GM21390 (cell line): ENCODE measurements at regions not wholly inside any gene's neighbourhood (a gene's known extent, or its start where the extent isn't known, plus 50 kb on each side); places are given as distances from the start of the nearest gene placed in this dataset.
"Not testable (repeated sequence)": the region's sequence is repeated elsewhere in the genome, so short reads cannot be mapped to it uniquely, and the experiment has no call there.

ENCODE experiments used
- ATAC-seq: cut with Tn5 transposase; IDR thresholded peaks from one replicate; pipeline ENCODE4 v1.9.1; 2021; ENCODE audit not compliant: unreplicated experiment

DNA sequence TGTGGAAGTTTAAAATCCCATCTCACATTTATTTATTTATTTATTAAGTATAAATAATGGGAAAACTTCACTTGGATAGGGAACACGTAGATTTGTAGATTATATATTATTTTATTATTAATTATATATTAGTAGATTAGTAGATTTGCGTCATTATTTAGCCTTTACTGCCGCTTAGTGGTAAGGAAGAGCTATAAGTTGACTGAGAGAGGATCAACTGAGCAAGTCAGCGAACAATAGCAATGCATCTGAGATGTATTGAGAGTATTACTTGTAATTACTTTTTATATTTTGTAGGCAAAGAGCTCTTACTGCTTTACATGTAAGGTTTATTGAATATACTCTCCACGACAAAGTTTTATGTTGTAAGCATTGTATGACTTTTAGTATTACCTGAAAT is 244.5 kb upstream of the ANKRD30A start:
- ATAC-seq, result no peak

- peak; percentile 92 for ATAC-seq
Observed at GRCh38 chr10:36872702-36873393, 252.6 kb upstream of the ANKRD30A start.

GRCh38 chr10:36840788-36841187 is 284.6 kb upstream of the ANKRD30A start:
- ATAC-seq, result no peak

GRCh38 chr10:36837416-36837815 is 288.0 kb upstream of the ANKRD30A start:
- ATAC-seq, result no peak

DNA sequence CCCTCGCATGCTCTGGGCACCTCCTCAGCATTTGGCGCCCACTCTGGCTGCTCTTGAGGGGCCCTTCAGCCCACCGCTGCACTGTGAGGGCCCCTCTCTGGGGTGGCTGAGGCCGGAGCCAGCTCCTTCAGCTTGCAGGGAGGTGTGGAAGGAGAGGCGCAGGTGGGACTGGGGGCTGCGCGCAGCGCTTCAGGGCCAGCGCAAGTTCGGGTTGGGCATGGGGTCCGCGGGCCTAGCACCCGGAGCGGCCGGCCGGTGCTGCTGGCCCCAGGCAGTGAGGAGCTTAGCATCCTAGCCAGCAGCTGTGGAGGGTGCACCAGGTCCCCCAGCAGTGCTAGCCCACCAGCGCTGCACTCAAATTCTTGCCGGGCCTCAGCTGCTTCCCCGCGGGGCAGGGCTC is 305.6 kb upstream of the ANKRD30A start:
- ATAC-seq, result no peak

- ATAC-seq, result no peak
Observed at GRCh38 chr10:36817898-36818297, 307.5 kb upstream of the ANKRD30A start.

- ATAC-seq, result no peak
Observed at GRCh38 chr10:36808625-36809362, 316.6 kb upstream of the ANKRD30A start.

- no peak for ATAC-seq
Observed at GRCh38 chr10:36803229-36803628, 322.2 kb upstream of the ANKRD30A start.

DNA sequence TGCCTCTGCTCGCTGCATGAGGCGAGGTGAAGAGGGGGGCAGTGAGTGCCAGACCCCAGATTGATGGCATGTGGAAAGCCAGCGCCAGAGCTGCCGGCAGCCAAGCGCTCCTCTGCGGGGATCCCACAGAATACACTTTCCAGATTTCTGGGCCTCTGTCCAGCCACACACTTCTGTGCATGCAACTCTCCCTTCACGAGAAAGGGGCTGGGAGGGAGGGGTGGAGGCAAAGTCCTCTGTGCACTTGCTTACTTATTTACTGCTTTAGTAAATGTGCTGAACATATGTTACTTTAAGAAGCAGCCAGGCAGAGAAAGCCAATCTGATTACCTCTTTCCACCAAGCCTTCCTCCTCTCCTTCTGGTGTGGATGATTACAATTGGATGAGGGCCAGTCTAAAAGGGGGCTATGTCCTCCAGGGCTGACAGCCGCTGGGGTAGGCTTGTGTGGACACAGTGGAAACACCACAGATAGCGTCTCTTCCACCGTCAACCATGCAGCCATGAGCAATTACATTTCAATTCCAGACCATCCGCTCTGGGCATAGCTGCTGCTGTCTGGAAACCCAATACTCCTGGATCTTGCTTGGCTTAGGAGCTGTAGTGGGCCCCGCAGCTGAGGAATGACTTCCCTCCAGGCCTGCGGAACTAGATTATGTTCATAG is 322.8 kb upstream of the ANKRD30A start:
- ATAC-seq, result no peak

- no peak for ATAC-seq
Observed at GRCh38 chr10:36801660-36802059, 323.7 kb upstream of the ANKRD30A start.

DNA sequence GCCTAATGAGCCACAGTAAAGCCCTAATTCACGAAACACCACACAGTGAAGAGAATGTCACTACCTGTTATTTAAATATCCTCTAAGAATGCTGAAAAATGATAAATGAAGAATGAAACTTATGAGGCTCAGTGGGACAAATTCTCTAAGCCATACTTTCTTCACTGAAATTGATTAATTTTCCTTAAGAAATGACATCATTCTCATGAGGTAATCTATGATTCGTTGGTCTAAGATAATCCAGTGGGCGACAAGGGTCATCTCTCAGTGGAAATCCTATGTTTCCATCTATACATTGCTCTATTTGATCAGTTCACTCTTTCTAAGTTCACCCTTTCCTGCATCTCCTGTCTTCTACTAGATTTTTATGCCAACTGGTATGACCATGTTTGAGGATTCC is 330.4 kb upstream of the ANKRD30A start:
- ATAC-seq, result no peak

DNA sequence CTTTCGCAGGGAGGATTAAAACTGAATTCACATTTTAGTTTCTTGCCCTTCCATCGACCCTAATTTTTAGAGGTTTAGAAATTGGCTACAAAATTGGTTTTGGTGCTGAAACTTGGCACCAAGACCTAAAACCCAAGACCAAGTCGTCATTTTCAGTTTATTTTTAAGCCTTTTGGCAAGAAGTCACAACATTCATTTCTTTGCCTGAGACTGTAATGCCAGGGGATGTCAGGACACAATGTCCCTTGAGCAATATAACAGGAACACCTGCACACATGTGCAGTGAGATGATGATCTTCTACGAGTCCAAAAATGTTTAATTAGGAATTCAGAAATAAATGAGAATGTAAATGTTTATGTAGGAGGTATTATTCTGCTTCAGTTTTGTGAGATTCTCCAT is 335.4 kb upstream of the ANKRD30A start:
- ATAC-seq, result no peak

GRCh38 chr10:36788152-36788551 is 337.2 kb upstream of the ANKRD30A start:
- no peak for ATAC-seq

GRCh38 chr10:36783400-36783799 is 342.0 kb upstream of the ANKRD30A start:
- no peak for ATAC-seq

DNA sequence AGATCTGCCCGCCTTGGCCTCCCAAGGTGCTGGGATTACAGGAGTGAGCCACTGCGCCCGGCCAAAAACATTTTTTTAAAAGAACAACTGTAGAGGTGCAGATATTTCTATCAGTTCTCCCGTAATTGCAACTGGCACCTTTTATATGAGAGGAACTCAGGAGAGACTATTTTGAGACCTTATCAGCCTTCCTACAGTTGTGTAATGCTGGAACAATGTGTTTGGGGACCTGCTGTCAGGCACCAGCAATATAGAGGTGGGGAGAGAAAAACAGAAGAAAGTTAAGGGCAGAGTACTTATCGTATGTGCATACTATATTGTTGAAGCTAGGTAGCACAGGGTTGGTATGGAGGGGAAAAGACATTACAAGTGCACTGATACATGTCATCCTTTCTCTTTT is 343.8 kb upstream of the ANKRD30A start:
- ATAC-seq, result no peak

DNA sequence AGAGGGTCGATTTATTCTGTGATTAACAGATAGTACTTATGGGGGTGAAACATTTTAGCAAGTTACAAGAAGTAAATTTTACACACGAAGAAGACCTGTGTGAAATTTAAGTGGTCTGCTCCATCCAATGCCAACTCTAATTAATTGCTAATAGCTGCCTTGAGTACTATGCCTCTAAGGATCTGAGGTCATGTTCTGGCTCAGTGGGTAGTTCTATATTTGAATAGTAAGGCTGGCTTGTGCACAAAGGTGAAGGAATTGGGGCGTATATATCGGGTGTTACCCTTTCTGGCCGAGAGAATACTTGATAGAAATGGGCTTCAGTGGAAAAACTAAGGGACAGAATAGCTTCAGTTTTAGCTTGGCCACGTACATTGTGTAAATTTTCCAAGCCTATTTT is 345.2 kb upstream of the ANKRD30A start:
- ATAC-seq, result no peak

DNA sequence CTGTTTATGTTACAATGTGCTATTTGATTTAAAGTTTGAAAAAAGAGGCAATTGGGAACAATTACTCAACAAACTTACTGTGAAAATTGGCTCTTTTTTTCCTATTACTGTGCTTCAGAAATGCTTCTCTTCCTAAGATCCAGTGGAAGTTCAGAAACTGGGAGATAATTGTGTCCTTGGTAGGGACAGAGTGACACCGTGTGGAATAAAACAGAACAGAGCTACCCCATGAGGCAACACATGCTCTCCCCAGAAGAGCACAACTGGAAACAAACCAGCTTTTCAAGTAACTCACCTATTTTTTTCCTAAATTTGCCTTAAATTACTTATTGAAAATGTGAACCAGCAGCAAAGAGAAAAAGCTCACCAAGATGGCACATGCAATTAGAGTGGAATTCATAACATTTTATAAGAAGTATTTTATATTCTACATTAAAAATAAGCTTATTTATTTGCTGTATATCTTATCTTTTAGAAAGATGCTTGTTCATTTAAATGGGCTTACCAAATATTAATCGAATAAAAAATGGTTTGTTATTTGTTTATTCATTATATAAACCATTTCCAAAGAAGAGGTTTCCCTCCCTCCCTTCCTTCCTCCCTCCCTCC is 346.1 kb upstream of the ANKRD30A start:
- ATAC-seq, result no peak

- no peak for ATAC-seq
Observed at GRCh38 chr10:36778651-36779050, 346.7 kb upstream of the ANKRD30A start.

- no peak for ATAC-seq
Observed at GRCh38 chr10:36773652-36774051, 351.7 kb upstream of the ANKRD30A start.

DNA sequence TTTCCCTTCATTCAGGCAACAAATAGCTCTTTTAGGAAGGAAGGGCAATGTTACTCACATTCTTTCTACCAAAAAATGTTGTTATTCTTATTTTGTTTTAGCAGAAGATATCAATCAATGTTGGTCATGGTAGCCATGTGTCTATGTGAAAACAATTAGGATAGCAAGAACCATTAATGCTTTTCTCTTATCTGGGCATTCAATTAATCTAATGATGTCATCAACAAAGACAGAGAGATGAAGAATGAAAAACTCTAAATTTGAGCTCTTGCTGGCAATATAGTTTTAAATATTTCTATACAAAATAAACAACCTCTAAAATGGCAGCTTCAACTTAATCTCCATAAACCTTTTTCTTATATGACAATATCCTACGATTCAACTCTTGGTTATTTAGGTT is 353.7 kb upstream of the ANKRD30A start:
- no peak for ATAC-seq

- ATAC-seq, result not testable (repeated sequence)
Observed at GRCh38 chr10:36769741-36770140, 355.7 kb upstream of the ANKRD30A start.

GRCh38 chr10:36766940-36767339 is 358.5 kb upstream of the ANKRD30A start:
- no peak for ATAC-seq
